ENCODE measurements at regions not wholly inside any gene's neighbourhood (a gene's known extent, or its start where the extent isn't known, plus 50 kb on each side); places are given as distances from the start of the nearest gene placed in this dataset.

- no peak for DNase-seq (ENCODE audit: low read depth)
Observed at GRCh38 chr4:58935332-58935731, 1825.1 kb upstream of the IGFBP7 start.

GRCh38 chr4:58936436-58936835, 1826.3 kb upstream of the IGFBP7 start:
- DNase-seq (ENCODE audit: low read depth) = no peak

- DNase-seq (ENCODE audit: low read depth) = no peak
Observed at GRCh38 chr4:58940167-58940566, 1830.0 kb upstream of the IGFBP7 start.

- no peak for DNase-seq (ENCODE audit: low read depth)
Observed at GRCh38 chr4:58941286-58941685, 1831.1 kb upstream of the IGFBP7 start.

- no peak for DNase-seq (ENCODE audit: low read depth)
Observed at GRCh38 chr4:58953575-58953974, 1843.4 kb upstream of the IGFBP7 start.

- DNase-seq (ENCODE audit: low read depth) = no peak
Observed at GRCh38 chr4:58957711-58958110, 1847.5 kb upstream of the IGFBP7 start.

- no peak for DNase-seq (ENCODE audit: low read depth)
Observed at GRCh38 chr4:58961283-58961682, 1851.1 kb upstream of the IGFBP7 start.

- DNase-seq (ENCODE audit: low read depth) = no peak
Observed at GRCh38 chr4:58961925-58962324, 1851.7 kb upstream of the IGFBP7 start.

- DNase-seq (ENCODE audit: low read depth) = no peak
Observed at GRCh38 chr4:58962424-58962823, 1852.2 kb upstream of the IGFBP7 start.

- DNase-seq (ENCODE audit: low read depth) = no peak
Observed at GRCh38 chr4:58981828-58982227, 1871.6 kb upstream of the IGFBP7 start.

- no peak for DNase-seq (ENCODE audit: low read depth)
Observed at GRCh38 chr4:58983887-58984286, 1873.7 kb upstream of the IGFBP7 start.

GRCh38 chr4:59002148-59002547, 1892.0 kb upstream of the IGFBP7 start:
- no peak for DNase-seq (ENCODE audit: low read depth)

GRCh38 chr4:59024257-59024656, 1914.1 kb upstream of the IGFBP7 start:
- DNase-seq (ENCODE audit: low read depth) = no peak

- DNase-seq (ENCODE audit: low read depth) = no peak
Observed at GRCh38 chr4:59037812-59038211, 1927.6 kb upstream of the IGFBP7 start.

GRCh38 chr4:59039046-59039445, 1928.9 kb upstream of the IGFBP7 start:
- DNase-seq (ENCODE audit: low read depth) = no peak

GRCh38 chr4:59044286-59044900, 1934.2 kb upstream of the IGFBP7 start:
- DNase-seq (ENCODE audit: low read depth) = no peak

- DNase-seq (ENCODE audit: low read depth) = no peak
Observed at GRCh38 chr4:59054086-59054485, 1943.9 kb upstream of the IGFBP7 start.

GRCh38 chr4:59057804-59058203, 1947.6 kb upstream of the IGFBP7 start:
- DNase-seq (ENCODE audit: low read depth) = no peak

GRCh38 chr4:59058543-59058942, 1948.4 kb upstream of the IGFBP7 start:
- DNase-seq (ENCODE audit: low read depth) = no peak

- no peak for DNase-seq (ENCODE audit: low read depth)
Observed at GRCh38 chr4:59060002-59060846, 1950.0 kb upstream of the IGFBP7 start.

- DNase-seq (ENCODE audit: low read depth) = no peak
Observed at GRCh38 chr4:59060895-59061294, 1950.7 kb upstream of the IGFBP7 start.

GRCh38 chr4:59063015-59063720, 1953.0 kb upstream of the IGFBP7 start:
- DNase-seq (ENCODE audit: low read depth) = no peak
